AG04449 (cell line): ENCODE measurements at regions not wholly inside any gene's neighbourhood (a gene's known extent, or its start where the extent isn't known, plus 50 kb on each side); places are given as distances from the start of the nearest gene placed in this dataset.
"Not testable (repeated sequence)": the region's sequence is repeated elsewhere in the genome, so short reads cannot be mapped to it uniquely, and the experiment has no call there.

Experiments
- CTCF ChIA-PET: fragments of 350-600 bp; formaldehyde crosslinking; extraction: SDS; loops from one replicate; lab custom pipeline; 2021; ENCODE audit warnings: antibody characterized with exemption; lab: Yijun Ruan, JAX
- POLR2A ChIA-PET: fragments of 400-600, 350-600 bp; formaldehyde crosslinking; extraction: SDS; loops from one replicate; lab custom pipeline; 2020; ENCODE audit warnings: antibody characterized with exemption, inconsistent platforms; lab: Yijun Ruan, JAX
- DNase-seq: peaks from one replicate; pipeline ENCODE4 v3.0.0-alpha.2; 2010; ENCODE audit warnings: low read depth, low spot score
- H3K4me3 ChIP-seq: 2 replicates; pipeline ENCODE4 v1.5.1; 2011; ENCODE audit warnings: low read depth, mild to moderate bottlenecking, control low read depth, low read length
- CTCF ChIP-seq: IDR thresholded peaks from one replicate; pipeline ENCODE4 v1.5.1; 2011; ENCODE audit warnings: mild to moderate bottlenecking, moderate library complexity, low read length, control low read depth, inconsistent platforms; ENCODE audit not compliant: insufficient read depth; ENCODE audit errors: missing control alignments

- H3K4me3 ChIP-seq = no peak overlapping the region
- CTCF ChIA-PET = no interaction called here
- no peak for DNase-seq
- TF ChIP-seq CTCF = no peak
- POLR2A ChIA-PET = no interaction called here
Observed at GRCh38 chr3:166837535-166837934, 542.6 kb downstream of the ZBBX start.

- CTCF ChIA-PET = no interaction called here
- H3K4me3 ChIP-seq = no peak overlapping the region
- POLR2A ChIA-PET = no interaction called here
- no peak for DNase-seq
- TF ChIP-seq CTCF = no peak
Observed at GRCh38 chr3:166836836-166837235, 543.3 kb downstream of the ZBBX start.

DNA sequence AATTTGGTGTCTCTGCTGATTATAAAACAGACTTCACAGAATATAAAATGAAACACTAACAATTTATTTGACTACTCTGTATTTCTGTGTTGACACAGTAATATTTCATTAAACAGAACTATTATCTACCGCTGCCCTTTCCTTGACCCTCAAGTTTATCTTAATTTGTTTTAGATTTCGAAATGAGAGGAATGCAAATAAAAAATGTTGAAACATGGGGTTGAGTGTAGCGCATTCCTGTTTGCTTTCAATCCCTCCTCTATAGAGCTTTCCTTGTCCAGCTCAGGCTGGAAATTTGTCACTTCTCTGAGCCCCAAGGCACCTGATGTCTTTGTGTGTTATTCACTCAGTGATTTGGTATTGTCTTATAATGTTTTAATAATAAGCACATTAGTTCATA lies 550.2 kb downstream of the ZBBX start:
- ChIA-PET POLR2A (no interaction called here), CTCF (no interaction called here)
- TF ChIP-seq CTCF = no peak
- no peak for DNase-seq
- H3K4me3 ChIP-seq = no peak overlapping the region

GRCh38 chr3:166818464-166818863 lies 561.6 kb downstream of the ZBBX start:
- no peak overlapping the region for H3K4me3 ChIP-seq
- POLR2A ChIA-PET = no interaction called here
- CTCF ChIA-PET = no interaction called here
- no peak for DNase-seq
- TF ChIP-seq CTCF = no peak

DNA sequence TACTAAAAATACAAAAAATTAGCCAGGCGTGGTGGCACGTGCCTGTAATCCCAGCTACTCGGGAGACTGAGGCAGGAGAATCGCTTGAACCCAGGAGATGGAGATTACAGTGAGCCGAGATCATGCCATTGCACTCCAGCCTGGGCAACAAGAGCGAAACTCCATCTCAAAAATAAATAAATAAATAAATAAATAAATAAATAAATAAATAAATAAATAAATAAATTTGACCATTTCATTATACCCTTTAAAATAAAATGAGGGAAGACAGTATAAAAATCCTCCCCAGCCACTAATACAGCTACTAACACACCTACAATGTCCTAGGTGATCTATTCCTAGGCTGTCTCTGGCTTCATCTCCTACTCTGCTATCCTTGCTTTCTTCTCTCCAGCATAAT lies 562.8 kb downstream of the ZBBX start:
- H3K4me3 ChIP-seq, POLR2A ChIA-PET, CTCF ChIA-PET, DNase-seq: not testable (repeated sequence)

GRCh38 chr3:166810741-166811445 lies 569.2 kb downstream of the ZBBX start:
- TF ChIP-seq CTCF = no peak
- POLR2A ChIA-PET = no interaction called here
- H3K4me3 ChIP-seq = no peak overlapping the region
- CTCF ChIA-PET = no interaction called here
- DNase-seq = no peak

DNA sequence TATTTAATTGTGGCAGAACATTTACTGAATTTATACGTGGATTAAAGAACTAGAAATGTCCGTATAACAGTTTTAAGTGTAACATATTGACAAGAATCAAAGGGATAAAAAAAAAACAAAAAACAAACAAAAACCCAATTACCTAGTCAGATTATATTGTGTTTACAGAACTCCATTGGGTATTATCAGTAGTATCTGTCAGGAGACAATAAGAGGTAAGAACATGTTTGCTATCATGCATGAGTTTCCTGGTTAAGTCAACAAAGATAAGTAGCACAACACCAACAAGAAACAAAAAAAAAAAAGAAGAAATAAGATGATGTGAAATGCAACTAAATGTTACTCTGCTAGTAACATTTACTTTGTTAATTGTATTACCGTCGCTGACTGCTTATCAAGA lies 570.6 kb downstream of the ZBBX start:
- no peak for TF ChIP-seq CTCF
- ChIA-PET CTCF (no interaction called here), POLR2A (no interaction called here)
- no peak overlapping the region for H3K4me3 ChIP-seq
- no peak for DNase-seq
